A673 (cell line): ENCODE measurements at regions not wholly inside any gene's neighbourhood (a gene's known extent, or its start where the extent isn't known, plus 50 kb on each side); places are given as distances from the start of the nearest gene placed in this dataset.

Experiments
- BruUV-seq: library from RNA; stranded (reverse); fragments of 400-500 nt; replicated peaks from 2 replicates; lab custom pipeline; 2021; lab: Mats Ljungman, UMichigan
- CTCF ChIA-PET: fragments of 300-600 bp; sonication (Branson Sonifier 250); formaldehyde crosslinking; loops from one replicate; lab custom pipeline; 2022; ENCODE audit warnings: antibody characterized with exemption; lab: Charles Lee
- POLR2A ChIA-PET: fragments of 300-600 bp; sonication (Branson Sonifier 250); formaldehyde crosslinking; loops from one replicate; lab custom pipeline; 2022; ENCODE audit warnings: antibody characterized with exemption; ENCODE audit not compliant: low non-redundant PET; lab: Charles Lee
- DNase-seq: peaks from one replicate; pipeline ENCODE4 v3.0.0-alpha.2; 2015; ENCODE audit warnings: low spot score
- H3K27ac ChIP-seq: fragments of 200-600 bp; sonication (generic); 2 replicates; pipeline ENCODE4 v1.5.1; 2016; ENCODE audit warnings: mixed run types, low read depth, mild to moderate bottlenecking, mixed read lengths, antibody characterized with exemption, low read length; ENCODE audit not compliant: poor library complexity, severe bottlenecking
- H3K27me3 ChIP-seq: fragments of 200-600 bp; sonication (generic); replicated peaks from 2 replicates; pipeline ENCODE4 v1.6.1; 2017; ENCODE audit warnings: mixed run types, low read depth, mild to moderate bottlenecking, mixed read lengths, antibody characterized with exemption, low read length; ENCODE audit not compliant: insufficient read depth, poor library complexity
- H3K36me3 ChIP-seq: fragments of 200-600 bp; sonication (generic); 2 replicates; pipeline ENCODE4 v1.6.1; 2016; ENCODE audit warnings: mixed run types, mild to moderate bottlenecking, mixed read lengths, antibody characterized with exemption, low read length; ENCODE audit not compliant: insufficient read depth, poor library complexity, severe bottlenecking
- H3K4me1 ChIP-seq: fragments of 200-600 bp; sonication (generic); 2 replicates; pipeline ENCODE4 v1.6.1; 2017; ENCODE audit warnings: mixed run types, mild to moderate bottlenecking, mixed read lengths, antibody characterized with exemption, low read length; ENCODE audit not compliant: insufficient read depth, poor library complexity, severe bottlenecking
- H3K4me3 ChIP-seq: fragments of 200-600 bp; sonication (generic); 2 replicates; pipeline ENCODE4 v1.5.1; 2016; ENCODE audit warnings: low read depth, mixed run types, mild to moderate bottlenecking, mixed read lengths, low read length; ENCODE audit not compliant: poor library complexity, severe bottlenecking
- H3K9me3 ChIP-seq: fragments of 200-600 bp; sonication (generic); 2 replicates; pipeline ENCODE4 v1.6.1; 2016; ENCODE audit warnings: mixed run types, low read depth, mild to moderate bottlenecking, mixed read lengths, antibody characterized with exemption, low read length; ENCODE audit not compliant: poor library complexity, severe bottlenecking
- EZH2 ChIP-seq: fragments of 200-600 bp; sonication (generic); IDR thresholded peaks from 2 replicates; pipeline ENCODE4 v1.6.1; 2017; ENCODE audit warnings: borderline replicate concordance, low read depth, mild to moderate bottlenecking, mixed read lengths, antibody characterized with exemption, low read length; ENCODE audit not compliant: poor library complexity, severe bottlenecking
- intact Hi-C: fragments of 100-400 bp; cut with micrococcal nuclease; formaldehyde crosslinking; loops from one replicate; pipeline ENCODE4 v1.10.0; 2022; ENCODE audit not compliant: unreplicated experiment
- TF ChIP-seq, protein P1 (sequence below): fragments of 300-800, 200-600 bp; sonication (generic); conservative IDR thresholded peaks from 2 replicates; pipeline ENCODE4 v1.5.1; 2017; ENCODE audit warnings: low read depth, mild to moderate bottlenecking, antibody characterized with exemption, low read length, moderate library complexity, mixed read lengths

- ChIA-PET CTCF (no interaction called here), POLR2A (no interaction called here)
- Histone ChIP-seq H3K27ac (no peak overlapping the region), H3K27me3 (no peaks in the 10 kb centered on the region), H3K36me3 (no peaks in the 10 kb centered on the region), H3K4me3 (no peak overlapping the region), H3K4me1 (no peaks in the 10 kb centered on the region), H3K9me3 (no peaks in the 10 kb centered on the region)
- BruUV-seq, result no TSS peak
- no peak for DNase-seq
- TF ChIP-seq, protein P1, sequence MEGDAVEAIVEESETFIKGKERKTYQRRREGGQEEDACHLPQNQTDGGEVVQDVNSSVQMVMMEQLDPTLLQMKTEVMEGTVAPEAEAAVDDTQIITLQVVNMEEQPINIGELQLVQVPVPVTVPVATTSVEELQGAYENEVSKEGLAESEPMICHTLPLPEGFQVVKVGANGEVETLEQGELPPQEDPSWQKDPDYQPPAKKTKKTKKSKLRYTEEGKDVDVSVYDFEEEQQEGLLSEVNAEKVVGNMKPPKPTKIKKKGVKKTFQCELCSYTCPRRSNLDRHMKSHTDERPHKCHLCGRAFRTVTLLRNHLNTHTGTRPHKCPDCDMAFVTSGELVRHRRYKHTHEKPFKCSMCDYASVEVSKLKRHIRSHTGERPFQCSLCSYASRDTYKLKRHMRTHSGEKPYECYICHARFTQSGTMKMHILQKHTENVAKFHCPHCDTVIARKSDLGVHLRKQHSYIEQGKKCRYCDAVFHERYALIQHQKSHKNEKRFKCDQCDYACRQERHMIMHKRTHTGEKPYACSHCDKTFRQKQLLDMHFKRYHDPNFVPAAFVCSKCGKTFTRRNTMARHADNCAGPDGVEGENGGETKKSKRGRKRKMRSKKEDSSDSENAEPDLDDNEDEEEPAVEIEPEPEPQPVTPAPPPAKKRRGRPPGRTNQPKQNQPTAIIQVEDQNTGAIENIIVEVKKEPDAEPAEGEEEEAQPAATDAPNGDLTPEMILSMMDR, result no peak
- TF ChIP-seq EZH2, result no peak
- intact Hi-C loops, result loop anchor here (5.0 to 10.0 kb wide), 2 partner anchors 68 to 325 kb away; no protein-coding TSS in a partner anchor
Observed at GRCh38 chr2:39839261-39839848, 60.3 kb upstream of the THUMPD2 start.

- intact Hi-C loops, result loop anchor here (5.0 to 10.0 kb wide), 2 partner anchors 69 to 324 kb away; no protein-coding TSS in a partner anchor
- H3K36me3 ChIP-seq, result no peaks in the 10 kb centered on the region
- no TSS peak for BruUV-seq
- TF ChIP-seq, protein P1, result no peak
- no peak for TF ChIP-seq EZH2
- H3K4me1 ChIP-seq, result no peaks in the 10 kb centered on the region
- no peak for DNase-seq
- H3K27ac ChIP-seq, result no peak overlapping the region
- ChIA-PET POLR2A (no interaction called here), CTCF (no interaction called here)
- no peak overlapping the region for H3K4me3 ChIP-seq
- H3K9me3 ChIP-seq, result no peaks in the 10 kb centered on the region
- no peaks in the 10 kb centered on the region for H3K27me3 ChIP-seq
Observed at GRCh38 chr2:39838589-39838988, 59.5 kb upstream of the THUMPD2 start.

- Histone ChIP-seq H3K27ac (no peak overlapping the region), H3K9me3 (no peaks in the 10 kb centered on the region), H3K27me3 (no peaks in the 10 kb centered on the region), H3K36me3 (no peaks in the 10 kb centered on the region), H3K4me3 (no peak overlapping the region), H3K4me1 (no peaks in the 10 kb centered on the region)
- TF ChIP-seq EZH2, result no peak
- TF ChIP-seq, protein P1, result peak; percentile 81
- POLR2A ChIA-PET, result no interaction called here
- CTCF ChIA-PET, result interaction anchor here (1.4 kb wide), 1 partner anchor 76 kb away, joined by 5 read pairs; no protein-coding TSS in a partner anchor
- peak; percentile 57 for DNase-seq
- BruUV-seq, result no TSS peak
- intact Hi-C loops, result loop anchor here (5.0 to 10.0 kb wide), 2 partner anchors 69 to 323 kb away; no protein-coding TSS in a partner anchor
Observed at GRCh38 chr2:39837856-39838453, 58.9 kb upstream of the THUMPD2 start.
